ENCODE measurements at regions not wholly inside any gene's neighbourhood (a gene's known extent, or its start where the extent isn't known, plus 50 kb on each side); places are given as distances from the start of the nearest gene placed in this dataset.

- Histone ChIP-seq H3K4me3 (no peak overlapping the region), H3K27me3 (no peaks in the 10 kb centered on the region), H3K27ac (no peak overlapping the region), H3K9me3 (no peaks in the 10 kb centered on the region), H3K4me1 (ENCODE audit: insufficient read depth) (no peaks in the 10 kb centered on the region), H3K36me3 (no peaks in the 10 kb centered on the region)
- DNase-seq: no peak
- TF ChIP-seq POLR2A (IDR thresholded peaks at IDR 0.05) (no peak), CTCF (IDR thresholded peaks at IDR 0.05) (no peak), EP300 (IDR thresholded peaks at IDR 0.05) (no peak)
- intact Hi-C loops (cut with DNase I): no loop called here
Measured at GRCh38 chr4:104025251-104025650, 305.5 kb upstream of the TACR3 start.

GRCh38 chr4:104022831-104023230 lies 303.0 kb upstream of the TACR3 start:
- no peak for DNase-seq
- H3K4me1 ChIP-seq (ENCODE audit: insufficient read depth): no peaks in the 10 kb centered on the region
- intact Hi-C loops (cut with DNase I): no loop called here
- no peak overlapping the region for H3K27ac ChIP-seq
- no peaks in the 10 kb centered on the region for H3K27me3 ChIP-seq
- H3K36me3 ChIP-seq: no peaks in the 10 kb centered on the region
- no peak overlapping the region for H3K4me3 ChIP-seq
- TF ChIP-seq EP300 (IDR thresholded peaks at IDR 0.05) (no peak), CTCF (IDR thresholded peaks at IDR 0.05) (no peak)
- WGBS, 3 donors: 77 to 82% (median 78%) methylated on average over 4 of the region's 4 CpGs
- H3K9me3 ChIP-seq: no peaks in the 10 kb centered on the region

GRCh38 chr4:104022226-104022625 lies 302.4 kb upstream of the TACR3 start:
- intact Hi-C loops (cut with DNase I): no loop called here
- 67 to 71% (median 68%) methylated on average over 2 of the region's 2 CpGs for WGBS, 3 donors
- TF ChIP-seq POLR2A (IDR thresholded peaks at IDR 0.05) (no peak), EP300 (IDR thresholded peaks at IDR 0.05) (no peak), CTCF (IDR thresholded peaks at IDR 0.05) (no peak)
- Histone ChIP-seq H3K9me3 (no peaks in the 10 kb centered on the region), H3K4me1 (ENCODE audit: insufficient read depth) (no peaks in the 10 kb centered on the region), H3K36me3 (no peaks in the 10 kb centered on the region), H3K27me3 (no peaks in the 10 kb centered on the region), H3K4me3 (no peak overlapping the region), H3K27ac (no peak overlapping the region)
- DNase-seq: no peak

- no peak for DNase-seq
- H3K4me1 ChIP-seq (ENCODE audit: insufficient read depth): no peaks in the 10 kb centered on the region
- no peak overlapping the region for H3K27ac ChIP-seq
- intact Hi-C loops (cut with DNase I): no loop called here
- no peaks in the 10 kb centered on the region for H3K9me3 ChIP-seq
- H3K4me3 ChIP-seq: no peak overlapping the region
- 90 to 96% (median 93%) methylated on average over 3 of the region's 3 CpGs for WGBS, 3 donors
- no peaks in the 10 kb centered on the region for H3K27me3 ChIP-seq
- no peaks in the 10 kb centered on the region for H3K36me3 ChIP-seq
- no peak for TF ChIP-seq POLR2A (IDR thresholded peaks at IDR 0.05)
- no peak for TF ChIP-seq EP300 (IDR thresholded peaks at IDR 0.05)
- TF ChIP-seq CTCF (IDR thresholded peaks at IDR 0.05): no peak
Measured at GRCh38 chr4:104020641-104021040, 300.9 kb upstream of the TACR3 start.

GRCh38 chr4:104017213-104017612 lies 297.4 kb upstream of the TACR3 start:
- no peak for DNase-seq
- H3K4me1 ChIP-seq (ENCODE audit: insufficient read depth): no peaks in the 10 kb centered on the region
- TF ChIP-seq POLR2A (IDR thresholded peaks at IDR 0.05) (no peak), CTCF (IDR thresholded peaks at IDR 0.05) (no peak), EP300 (IDR thresholded peaks at IDR 0.05) (no peak)
- no peaks in the 10 kb centered on the region for H3K27me3 ChIP-seq
- no peaks in the 10 kb centered on the region for H3K36me3 ChIP-seq
- H3K27ac ChIP-seq: no peak overlapping the region
- H3K4me3 ChIP-seq: no peak overlapping the region
- intact Hi-C loops (cut with DNase I): no loop called here
- H3K9me3 ChIP-seq: no peaks in the 10 kb centered on the region

Data from ovary (tissue), 7 donors.